Chondrocyte (in vitro differentiated cells): ENCODE measurements at regions not wholly inside any gene's neighbourhood (a gene's known extent, or its start where the extent isn't known, plus 50 kb on each side); places are given as distances from the start of the nearest gene placed in this dataset.
A peak's percentile ranks its signal among the peaks of the same experiment; 100 is the strongest.

Source experiments
- DNase-seq: peaks from one replicate; pipeline ENCODE4 v3.0.0; 2021; ENCODE audit warnings: mixed read lengths, low spot score
- H3K27ac Mint-ChIP-seq: one replicate; pipeline ENCODE4 v1.8.0; 2021; ENCODE audit warnings: mild to moderate bottlenecking, moderate library complexity, mixed read lengths; ENCODE audit not compliant: unreplicated experiment
- H3K27me3 Mint-ChIP-seq: 2 replicates; pipeline ENCODE4 v1.8.0; 2021; ENCODE audit warnings: low read depth, mixed read lengths
- H3K36me3 Mint-ChIP-seq: 2 replicates; pipeline ENCODE4 v1.8.0; 2021; ENCODE audit warnings: low read depth, mixed read lengths
- H3K4me1 Mint-ChIP-seq: 2 replicates; pipeline ENCODE4 v1.8.0; 2021; ENCODE audit warnings: low read depth, mild to moderate bottlenecking, mixed read lengths
- H3K4me3 Mint-ChIP-seq: one replicate; pipeline ENCODE4 v1.8.0; 2021; ENCODE audit warnings: mild to moderate bottlenecking, moderate library complexity, mixed read lengths; ENCODE audit not compliant: unreplicated experiment
- H3K9me3 Mint-ChIP-seq: 2 replicates; pipeline ENCODE4 v1.8.0; 2021; ENCODE audit warnings: low read depth, mixed read lengths
- TF ChIP-seq, protein P1 (sequence below): fragments of 200-600 bp; sonication (generic); IDR thresholded peaks from 2 replicates; pipeline ENCODE4 v1.5.0; 2021; ENCODE audit warnings: antibody characterized with exemption, mild to moderate bottlenecking, moderate library complexity

DNA sequence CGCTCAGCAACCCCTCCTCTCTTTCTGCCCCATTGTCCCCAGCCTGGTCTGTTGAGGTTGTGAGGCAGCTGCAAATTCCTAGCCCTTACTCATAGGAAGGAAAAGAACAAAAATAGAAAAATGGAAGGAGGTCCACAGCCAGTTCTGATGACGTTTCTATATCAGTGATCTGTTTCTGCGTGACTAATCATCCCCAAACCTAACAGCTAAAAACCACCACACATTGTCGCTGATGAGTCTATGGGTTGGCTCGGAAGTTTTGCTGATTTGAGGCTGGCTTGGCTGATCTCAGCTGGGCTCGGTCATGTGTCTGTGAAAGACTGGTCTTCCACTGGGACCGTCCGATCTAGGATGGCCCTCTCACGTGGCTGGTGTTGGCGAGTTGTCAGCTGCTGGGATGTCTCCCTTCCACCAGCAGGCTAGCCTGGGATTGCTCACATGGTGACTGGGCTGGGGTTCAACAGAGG lies 200.6 kb upstream of the ZNF618 start:
- Mint-ChIP-seq H3K36me3 (no peaks in the 10 kb centered on the region), H3K4me3 (peak overlapping the region; percentile 15), H3K27me3 (peaks cover 5% of the 10 kb centered on the region), H3K9me3 (no peaks in the 10 kb centered on the region), H3K27ac (peak overlapping the region; percentile 89), H3K4me1 (peaks cover 27% of the 10 kb centered on the region)
- DNase-seq = no peak
- TF ChIP-seq, protein P1, sequence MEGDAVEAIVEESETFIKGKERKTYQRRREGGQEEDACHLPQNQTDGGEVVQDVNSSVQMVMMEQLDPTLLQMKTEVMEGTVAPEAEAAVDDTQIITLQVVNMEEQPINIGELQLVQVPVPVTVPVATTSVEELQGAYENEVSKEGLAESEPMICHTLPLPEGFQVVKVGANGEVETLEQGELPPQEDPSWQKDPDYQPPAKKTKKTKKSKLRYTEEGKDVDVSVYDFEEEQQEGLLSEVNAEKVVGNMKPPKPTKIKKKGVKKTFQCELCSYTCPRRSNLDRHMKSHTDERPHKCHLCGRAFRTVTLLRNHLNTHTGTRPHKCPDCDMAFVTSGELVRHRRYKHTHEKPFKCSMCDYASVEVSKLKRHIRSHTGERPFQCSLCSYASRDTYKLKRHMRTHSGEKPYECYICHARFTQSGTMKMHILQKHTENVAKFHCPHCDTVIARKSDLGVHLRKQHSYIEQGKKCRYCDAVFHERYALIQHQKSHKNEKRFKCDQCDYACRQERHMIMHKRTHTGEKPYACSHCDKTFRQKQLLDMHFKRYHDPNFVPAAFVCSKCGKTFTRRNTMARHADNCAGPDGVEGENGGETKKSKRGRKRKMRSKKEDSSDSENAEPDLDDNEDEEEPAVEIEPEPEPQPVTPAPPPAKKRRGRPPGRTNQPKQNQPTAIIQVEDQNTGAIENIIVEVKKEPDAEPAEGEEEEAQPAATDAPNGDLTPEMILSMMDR = peak; percentile 39

DNA sequence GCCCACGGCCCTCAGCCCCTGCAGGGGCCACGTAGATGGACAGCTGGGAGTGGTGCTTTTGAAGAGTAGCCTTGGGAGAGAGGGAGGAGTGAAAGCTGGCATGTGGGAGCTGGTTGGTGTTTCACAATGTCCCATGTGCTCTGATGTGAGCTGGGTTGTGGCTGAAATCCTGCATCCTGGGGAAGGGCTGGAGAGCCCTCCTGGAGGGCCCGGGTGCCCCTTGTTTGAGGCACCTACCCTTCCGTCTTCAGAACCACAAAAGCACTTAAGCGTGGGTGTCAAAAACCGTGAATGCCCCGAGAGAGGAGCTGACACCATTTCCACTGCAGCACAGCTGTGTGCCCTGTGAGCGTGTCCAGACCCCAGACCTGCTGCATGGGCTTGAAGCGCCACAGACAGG lies 199.1 kb upstream of the ZNF618 start:
- TF ChIP-seq, protein P1 = no peak
- no peak overlapping the region for H3K27ac Mint-ChIP-seq
- no peak overlapping the region for H3K4me3 Mint-ChIP-seq
- H3K27me3 Mint-ChIP-seq = peaks cover 7% of the 10 kb centered on the region
- no peaks in the 10 kb centered on the region for H3K9me3 Mint-ChIP-seq
- peaks cover 29% of the 10 kb centered on the region for H3K4me1 Mint-ChIP-seq
- no peaks in the 10 kb centered on the region for H3K36me3 Mint-ChIP-seq
- no peak for DNase-seq

DNA sequence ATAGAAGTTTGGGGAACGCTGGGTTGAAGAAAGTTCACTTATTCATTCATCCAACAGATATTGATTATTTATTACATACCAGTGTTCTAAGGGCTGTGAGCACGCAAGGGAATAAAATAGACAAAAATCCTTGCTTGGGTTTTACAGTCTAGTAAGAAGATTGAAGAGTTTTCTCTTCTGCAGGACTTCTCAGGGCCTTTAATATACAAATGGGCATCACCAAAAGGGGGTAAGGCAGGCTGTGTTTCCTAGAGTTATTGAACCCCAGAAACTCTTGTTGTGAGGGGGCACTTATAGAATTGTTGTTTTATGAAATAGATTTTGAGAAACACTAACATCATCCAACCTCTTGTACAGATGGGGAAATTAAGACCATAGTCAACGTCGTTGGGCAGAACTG lies 198.5 kb upstream of the ZNF618 start:
- Mint-ChIP-seq H3K4me3 (no peak overlapping the region), H3K27me3 (peaks cover 7% of the 10 kb centered on the region), H3K36me3 (no peaks in the 10 kb centered on the region), H3K4me1 (peaks cover 34% of the 10 kb centered on the region), H3K27ac (no peak overlapping the region), H3K9me3 (no peaks in the 10 kb centered on the region)
- DNase-seq = no peak
- TF ChIP-seq, protein P1 = no peak

DNA sequence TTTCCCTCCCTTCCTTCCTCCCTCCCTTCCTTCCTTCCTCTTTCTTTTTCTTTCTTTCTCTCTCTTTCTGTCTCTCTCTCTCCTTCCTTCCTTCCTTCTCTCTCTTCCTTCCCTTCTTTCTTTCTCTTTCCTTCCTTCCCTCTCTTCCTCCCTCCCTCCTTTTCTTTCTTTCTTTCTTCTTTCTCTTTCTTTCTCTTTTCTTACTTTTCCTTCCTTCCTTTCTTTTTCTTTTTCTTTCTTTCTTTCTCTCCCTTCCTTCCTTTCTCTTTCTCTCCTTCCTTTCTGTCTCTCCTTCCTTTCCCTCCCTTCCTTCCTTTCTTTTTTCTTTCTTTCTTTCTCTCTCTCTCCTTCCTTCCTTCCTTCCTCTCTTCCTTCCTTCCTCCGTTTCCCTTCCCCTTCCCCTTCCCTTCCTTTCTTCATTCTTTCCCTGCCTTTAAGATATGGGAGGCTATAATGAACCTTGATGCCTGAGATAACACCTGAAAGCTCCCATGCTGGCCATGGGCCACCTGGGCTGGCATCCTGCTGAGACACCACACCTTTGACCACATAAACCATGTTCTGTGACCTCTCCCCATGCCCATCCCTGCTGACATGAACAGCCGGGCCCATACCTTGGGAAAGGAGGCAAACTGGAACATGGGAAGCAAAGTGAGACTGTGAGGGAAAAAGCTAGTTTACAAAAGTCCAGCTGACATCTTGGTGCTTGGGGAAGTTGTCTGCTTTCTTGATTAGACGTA lies 197.8 kb upstream of the ZNF618 start:
- Mint-ChIP-seq H3K4me1 (peaks cover 35% of the 10 kb centered on the region), H3K9me3 (no peaks in the 10 kb centered on the region), H3K27me3 (peaks cover 7% of the 10 kb centered on the region), H3K27ac (no peak overlapping the region), H3K4me3 (no peak overlapping the region), H3K36me3 (no peaks in the 10 kb centered on the region)
- DNase-seq = no peak
- TF ChIP-seq, protein P1 = no peak

DNA sequence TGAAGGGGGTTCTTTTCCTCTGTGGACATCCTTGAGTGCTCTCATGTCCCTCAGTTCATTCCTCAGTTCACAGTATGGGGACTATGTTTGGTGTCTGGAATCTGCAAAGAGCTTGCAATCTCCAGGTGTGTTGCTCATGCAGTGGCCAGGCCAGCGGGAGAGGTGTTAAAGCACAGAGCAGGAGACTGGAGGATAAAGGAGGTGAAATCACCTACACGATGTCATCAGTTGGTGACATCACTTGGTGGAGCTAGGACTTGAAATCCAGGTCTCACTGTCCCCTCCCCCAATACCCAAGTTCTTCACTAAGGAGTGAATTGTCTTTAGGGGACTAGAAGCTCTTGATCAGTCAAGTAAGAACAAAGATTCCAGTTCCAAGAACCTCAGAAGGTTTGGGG lies 197.3 kb upstream of the ZNF618 start:
- no peak for DNase-seq
- H3K4me1 Mint-ChIP-seq = peaks cover 30% of the 10 kb centered on the region
- TF ChIP-seq, protein P1 = no peak
- H3K4me3 Mint-ChIP-seq = no peak overlapping the region
- H3K27me3 Mint-ChIP-seq = peaks cover 10% of the 10 kb centered on the region
- H3K27ac Mint-ChIP-seq = no peak overlapping the region
- no peaks in the 10 kb centered on the region for H3K36me3 Mint-ChIP-seq
- H3K9me3 Mint-ChIP-seq = no peaks in the 10 kb centered on the region
